GM18861 (cell line): ENCODE measurements at regions not wholly inside any gene's neighbourhood (a gene's known extent, or its start where the extent isn't known, plus 50 kb on each side); places are given as distances from the start of the nearest gene placed in this dataset.
"Not testable (repeated sequence)": the region's sequence is repeated elsewhere in the genome, so short reads cannot be mapped to it uniquely, and the experiment has no call there.

Experiments
- ATAC-seq: cut with Tn5 transposase; IDR thresholded peaks from one replicate; pipeline ENCODE4 v1.9.1; 2021; ENCODE audit not compliant: unreplicated experiment

GRCh38 chr6:102848210-102848609 is 1454.7 kb downstream of the GRIK2 start:
- no peak for ATAC-seq

DNA sequence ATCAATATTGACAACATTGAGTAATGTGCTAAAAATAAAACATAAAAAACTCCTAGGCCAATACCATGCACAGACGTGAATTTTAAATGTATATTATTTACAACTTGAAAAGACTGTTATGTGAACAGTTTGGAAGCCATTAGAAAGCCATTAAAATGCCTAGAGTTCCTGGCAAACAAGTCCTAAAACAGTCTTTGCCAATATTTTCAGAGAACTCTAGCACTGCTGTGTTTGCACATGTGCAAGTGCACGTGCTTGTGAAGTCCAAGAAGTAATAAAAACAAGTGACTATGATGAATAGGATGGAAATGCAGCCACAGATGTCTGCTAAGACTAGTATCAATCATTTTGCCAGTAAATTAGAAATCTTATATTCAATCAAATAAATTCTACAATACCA is 1447.6 kb downstream of the GRIK2 start:
- ATAC-seq: no peak

DNA sequence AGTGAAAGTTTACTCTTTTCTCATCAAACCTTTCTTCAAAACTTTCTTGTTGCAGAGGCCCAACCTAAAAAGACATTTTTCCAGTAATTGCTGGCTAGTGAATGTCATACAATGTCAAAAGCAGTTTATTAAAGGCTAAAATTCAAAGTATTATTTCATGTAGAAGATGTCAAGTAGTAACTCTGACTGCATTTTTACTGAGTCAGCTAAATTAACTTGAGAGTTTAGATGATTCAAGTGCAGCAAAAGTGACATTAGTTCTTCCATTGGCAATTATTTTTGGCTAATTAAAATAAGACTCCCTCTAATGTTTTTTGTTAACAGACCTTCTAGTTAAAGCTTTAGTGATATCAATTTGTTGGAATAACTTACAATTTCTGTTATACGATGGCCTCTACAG is 1438.5 kb downstream of the GRIK2 start:
- ATAC-seq: no peak

- no peak for ATAC-seq
Observed at GRCh38 chr6:102820098-102820497, 1426.6 kb downstream of the GRIK2 start.

GRCh38 chr6:102815207-102815606 is 1421.7 kb downstream of the GRIK2 start:
- ATAC-seq: no peak

- no peak for ATAC-seq
Observed at GRCh38 chr6:102813489-102814275, 1420.2 kb downstream of the GRIK2 start.

- no peak for ATAC-seq
Observed at GRCh38 chr6:102812242-102812641, 1418.7 kb downstream of the GRIK2 start.

DNA sequence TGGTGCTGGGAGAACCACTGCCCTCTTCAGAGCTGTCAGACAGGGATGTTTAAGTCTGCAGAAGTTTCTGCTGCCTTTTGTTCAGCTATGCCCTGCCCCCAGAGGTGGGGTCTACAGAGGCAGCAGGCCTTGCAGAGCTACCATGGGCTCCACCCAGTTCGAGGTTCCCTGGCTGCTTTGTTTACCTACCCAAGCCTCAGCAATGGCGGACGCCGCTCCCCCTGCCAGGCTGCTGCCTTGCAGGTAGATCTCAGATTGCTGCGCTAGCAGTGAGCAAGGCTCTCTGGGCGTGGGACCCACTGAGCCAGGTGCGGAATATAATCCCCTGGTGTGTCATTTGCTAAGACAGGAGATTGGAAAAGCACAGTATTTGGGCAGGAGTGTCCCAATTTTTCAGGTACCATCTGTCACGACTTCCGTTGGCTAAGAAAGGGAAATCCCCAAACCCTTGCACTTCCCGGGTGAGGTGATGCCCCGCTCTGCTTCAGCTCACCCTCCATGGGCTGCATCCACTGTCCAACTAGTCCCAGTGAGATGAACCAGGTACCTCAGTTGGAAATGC is 1415.5 kb downstream of the GRIK2 start:
- not testable (repeated sequence) for ATAC-seq

DNA sequence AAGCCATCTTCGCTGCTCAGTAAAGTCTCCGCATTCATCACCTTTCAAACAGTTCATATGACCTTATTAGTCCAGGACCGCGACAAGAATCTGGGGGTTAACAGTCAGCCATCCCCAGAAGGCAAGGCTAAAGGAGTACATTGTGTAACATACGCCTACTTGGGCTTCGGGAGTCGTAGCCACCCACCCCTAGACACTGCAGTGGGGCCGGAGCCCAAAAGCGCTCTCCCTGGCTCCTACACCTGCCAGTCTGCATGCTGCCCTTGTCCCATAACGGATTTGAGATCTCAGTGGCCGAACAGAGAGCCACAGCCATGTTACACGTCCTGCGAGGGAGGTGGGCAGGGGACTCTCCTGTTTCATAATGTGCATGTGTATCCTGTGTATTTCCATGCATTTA is 1405.5 kb downstream of the GRIK2 start:
- no peak for ATAC-seq

GRCh38 chr6:102798636-102799035 is 1405.1 kb downstream of the GRIK2 start:
- ATAC-seq: no peak

- ATAC-seq: no peak
Observed at GRCh38 chr6:102793752-102794151, 1400.2 kb downstream of the GRIK2 start.

GRCh38 chr6:102774326-102774725 is 1380.8 kb downstream of the GRIK2 start:
- no peak for ATAC-seq

DNA sequence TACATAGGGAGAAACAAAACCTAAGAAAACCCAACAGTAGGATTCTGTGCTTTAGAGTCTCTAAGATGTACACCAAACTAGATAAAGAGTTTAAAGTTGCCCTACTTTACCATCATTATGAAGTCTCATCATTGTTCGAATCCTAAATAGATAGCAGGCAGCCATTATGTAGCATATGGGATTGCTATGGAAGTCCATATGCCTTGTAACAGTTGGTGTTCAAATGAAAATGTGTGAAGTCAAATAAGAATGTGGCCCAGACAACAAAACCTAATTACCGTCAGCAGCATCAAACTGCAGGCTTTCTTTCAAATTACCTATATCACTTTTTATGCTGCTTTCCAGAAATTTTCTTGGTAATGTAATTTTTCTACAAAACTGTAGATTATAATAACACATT is 1380.1 kb downstream of the GRIK2 start:
- no peak for ATAC-seq

GRCh38 chr6:102766963-102767362 is 1373.5 kb downstream of the GRIK2 start:
- no peak for ATAC-seq

GRCh38 chr6:102764317-102764716 is 1370.8 kb downstream of the GRIK2 start:
- ATAC-seq: no peak

- ATAC-seq: no peak
Observed at GRCh38 chr6:102763891-102764290, 1370.4 kb downstream of the GRIK2 start.

- no peak for ATAC-seq
Observed at GRCh38 chr6:102761872-102762271, 1368.4 kb downstream of the GRIK2 start.

- no peak for ATAC-seq
Observed at GRCh38 chr6:102759415-102759814, 1365.9 kb downstream of the GRIK2 start.

DNA sequence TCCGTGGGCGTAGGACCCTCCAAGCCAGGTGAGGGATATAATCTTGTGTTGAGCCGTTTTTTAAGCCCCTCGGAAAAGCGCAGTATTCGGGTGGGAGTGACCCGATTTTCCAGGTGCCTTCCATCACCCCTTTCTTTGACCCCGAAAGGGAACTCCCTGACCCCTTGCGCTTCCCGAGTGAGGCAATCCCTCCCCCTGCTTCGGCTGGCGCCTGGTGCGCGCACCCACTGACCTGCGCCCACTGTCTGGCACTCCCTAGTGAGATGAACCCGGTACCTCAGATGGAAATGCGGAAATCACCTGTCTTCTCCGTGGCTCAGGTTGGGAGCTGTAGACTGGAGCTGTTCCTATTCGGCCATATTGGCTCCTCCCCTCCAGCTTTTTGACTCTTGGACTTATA is 1365.0 kb downstream of the GRIK2 start:
- ATAC-seq: not testable (repeated sequence)

DNA sequence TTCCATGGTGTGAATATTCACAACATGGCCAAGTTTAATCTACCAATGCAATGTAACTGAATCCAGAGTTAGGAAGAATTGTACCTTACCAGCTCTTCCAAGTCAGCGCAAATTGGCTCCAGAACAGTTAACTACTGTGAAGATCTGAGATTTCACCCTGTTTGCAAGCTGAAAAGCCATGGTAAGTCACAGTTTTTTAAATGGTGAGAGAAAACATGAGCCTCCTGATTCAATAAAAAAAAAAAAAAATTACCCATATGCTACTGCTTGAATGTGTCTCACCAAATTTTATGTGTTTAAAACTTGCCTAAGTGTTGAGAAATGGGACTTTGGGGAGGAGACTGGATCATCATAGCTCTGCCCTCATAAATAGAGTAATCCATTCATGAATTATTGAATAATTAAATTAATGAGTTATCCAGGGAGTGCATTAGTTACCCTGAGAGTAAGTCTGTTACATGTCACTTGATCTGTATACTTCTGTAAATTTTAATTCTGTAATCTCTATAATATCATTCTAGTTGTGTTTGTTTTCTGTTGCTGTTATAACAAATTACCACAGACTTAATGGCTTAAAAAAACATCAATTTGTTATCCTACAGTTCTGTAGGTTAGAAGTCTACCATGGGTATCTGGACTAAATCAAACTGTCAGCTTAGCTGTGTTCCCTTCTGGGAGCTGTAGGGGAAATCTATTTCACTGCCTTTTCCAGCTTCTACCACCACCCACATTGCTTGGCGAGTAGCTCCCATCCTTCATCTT is 1355.9 kb downstream of the GRIK2 start:
- ATAC-seq: no peak

GRCh38 chr6:102746941-102747340 is 1353.4 kb downstream of the GRIK2 start:
- no peak for ATAC-seq

- ATAC-seq: no peak
Observed at GRCh38 chr6:102742754-102743356, 1349.3 kb downstream of the GRIK2 start.
